ENCODE measurements at regions not wholly inside any gene's neighbourhood (a gene's known extent, or its start where the extent isn't known, plus 50 kb on each side); places are given as distances from the start of the nearest gene placed in this dataset.
"Not testable (repeated sequence)": the region's sequence is repeated elsewhere in the genome, so short reads cannot be mapped to it uniquely, and the experiment has no call there.

GRCh38 chr5:92237896-92238295 is 854.8 kb upstream of the ARRDC3 start:
- no peak for DNase-seq

DNA sequence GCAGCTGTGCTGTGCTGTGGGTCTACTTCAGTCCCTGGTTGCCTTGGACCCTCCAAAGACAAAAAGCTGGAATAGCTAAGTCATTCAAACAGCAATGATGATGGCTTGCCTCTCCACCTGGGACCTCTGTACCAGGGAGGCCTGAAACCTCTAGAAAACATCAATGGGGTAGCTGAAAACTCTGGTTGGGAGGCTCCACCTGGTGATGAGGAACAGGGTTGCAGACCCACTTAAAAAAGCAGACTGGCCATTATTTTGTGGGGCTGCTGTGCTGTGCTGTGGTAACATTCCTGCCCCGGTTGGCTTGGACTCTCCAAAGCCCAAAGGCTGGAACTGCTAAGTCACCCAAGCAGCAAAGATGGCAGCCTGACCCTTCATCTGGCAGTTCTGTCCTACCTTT is 839.3 kb upstream of the ARRDC3 start:
- DNase-seq: no peak

GRCh38 chr5:92216852-92217251 is 833.7 kb upstream of the ARRDC3 start:
- not testable (repeated sequence) for DNase-seq

DNA sequence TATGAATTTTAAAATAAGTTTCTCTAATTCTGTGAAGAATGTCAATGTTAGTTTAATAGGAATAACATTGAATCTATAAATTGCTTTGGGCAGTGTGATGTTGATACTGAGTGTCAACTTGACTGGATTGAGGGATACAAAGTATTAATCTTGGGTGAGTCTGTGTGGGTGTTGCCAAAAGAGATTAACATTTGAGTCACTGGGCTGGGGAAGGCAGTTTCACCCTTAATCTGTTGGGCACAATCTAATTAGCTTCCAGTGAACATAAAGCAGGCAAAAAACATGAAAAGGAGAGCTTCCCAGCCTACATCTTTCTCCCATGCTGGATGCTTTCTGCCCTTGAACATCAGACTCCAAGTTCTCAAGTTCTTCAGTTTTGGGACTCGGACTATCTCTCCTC is 832.0 kb upstream of the ARRDC3 start:
- DNase-seq: no peak

GRCh38 chr5:92208265-92208664 is 825.1 kb upstream of the ARRDC3 start:
- DNase-seq: no peak

DNA sequence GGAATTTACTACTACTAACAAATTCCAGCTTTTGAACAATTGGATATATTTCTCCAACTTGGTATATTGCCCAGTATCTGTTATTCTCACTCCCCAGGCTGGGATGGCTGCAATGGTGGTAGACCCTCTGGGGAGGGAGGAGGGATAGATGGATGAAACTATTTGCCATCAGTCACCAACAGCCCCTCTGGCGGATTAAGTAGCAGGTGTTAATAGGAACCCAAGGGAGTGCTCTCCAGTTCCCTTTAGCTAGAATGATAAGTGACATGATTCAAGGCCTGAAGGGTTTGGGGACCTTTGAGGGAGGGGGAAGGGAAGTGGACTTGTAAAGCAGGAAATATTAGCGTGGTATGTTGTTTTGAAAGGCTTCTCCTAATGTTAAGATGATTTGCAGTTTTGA is 824.0 kb upstream of the ARRDC3 start:
- DNase-seq: no peak

GRCh38 chr5:92206681-92207080 is 823.6 kb upstream of the ARRDC3 start:
- DNase-seq: no peak

GRCh38 chr5:92199035-92199434 is 815.9 kb upstream of the ARRDC3 start:
- DNase-seq: not testable (repeated sequence)

GRCh38 chr5:92181656-92182055 is 798.5 kb upstream of the ARRDC3 start:
- no peak for DNase-seq

DNA sequence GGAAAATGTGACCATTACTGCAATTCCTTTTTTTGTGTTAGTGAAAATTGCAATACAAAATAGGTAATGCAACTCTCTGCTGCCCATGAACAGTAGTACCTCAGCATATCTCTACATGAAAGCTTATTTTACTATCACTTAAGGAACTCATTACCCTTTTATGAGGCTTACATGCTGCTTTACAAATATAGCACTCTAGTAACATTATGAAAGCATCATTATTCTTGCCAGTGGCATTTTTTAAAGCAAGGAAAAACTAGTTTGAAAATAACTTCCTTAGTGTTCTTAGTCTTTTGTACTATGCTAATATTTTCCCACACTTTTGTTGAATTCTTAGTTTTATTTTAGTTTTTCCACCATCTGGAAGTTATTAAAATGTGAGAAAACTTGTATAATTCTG is 797.3 kb upstream of the ARRDC3 start:
- DNase-seq: no peak

DNA sequence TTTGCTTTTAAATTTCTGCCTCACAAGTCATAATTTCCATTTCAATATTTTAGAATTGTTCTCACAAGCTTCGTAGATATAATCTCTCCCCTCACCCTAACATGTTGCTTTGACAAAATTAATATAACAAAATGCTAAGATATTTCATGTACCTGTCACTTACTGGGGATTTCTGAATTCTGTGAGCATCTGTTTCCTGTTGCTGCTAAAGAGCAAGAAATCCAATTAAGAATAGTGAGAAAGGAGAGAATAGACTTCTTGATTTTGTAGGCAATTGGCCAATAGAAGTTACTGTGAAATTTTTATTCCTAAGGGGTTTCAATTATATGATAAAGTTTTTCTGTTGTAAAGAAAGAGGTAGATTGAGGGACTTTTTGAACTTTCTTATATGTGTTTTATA is 796.5 kb upstream of the ARRDC3 start:
- no peak for DNase-seq

DNA sequence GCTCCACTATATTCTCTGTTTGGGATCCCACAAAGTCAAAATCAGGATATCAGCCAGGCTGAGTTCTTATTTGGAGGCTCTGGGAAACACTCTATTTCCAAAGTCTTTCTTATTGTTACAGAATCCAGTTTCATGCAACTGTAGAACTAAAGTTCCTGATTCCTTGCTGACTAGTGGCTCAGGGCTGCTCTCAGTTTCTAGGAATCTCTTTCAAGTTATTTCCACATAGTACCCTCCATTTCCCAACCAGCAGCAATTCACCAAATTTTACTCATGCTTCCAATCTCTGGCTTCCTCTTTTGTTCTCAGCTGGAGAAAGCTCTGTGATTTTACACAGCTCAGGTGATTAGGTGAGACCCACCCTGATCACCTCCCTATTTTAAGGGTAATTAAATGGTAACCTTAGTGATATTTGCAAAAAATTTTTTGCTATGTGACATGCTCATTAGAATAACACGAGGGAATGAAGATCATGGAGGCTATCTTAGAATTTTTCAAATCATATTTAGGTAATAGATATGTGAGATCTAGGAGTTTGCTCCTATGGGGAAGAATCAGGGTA is 794.9 kb upstream of the ARRDC3 start:
- DNase-seq: no peak

DNA sequence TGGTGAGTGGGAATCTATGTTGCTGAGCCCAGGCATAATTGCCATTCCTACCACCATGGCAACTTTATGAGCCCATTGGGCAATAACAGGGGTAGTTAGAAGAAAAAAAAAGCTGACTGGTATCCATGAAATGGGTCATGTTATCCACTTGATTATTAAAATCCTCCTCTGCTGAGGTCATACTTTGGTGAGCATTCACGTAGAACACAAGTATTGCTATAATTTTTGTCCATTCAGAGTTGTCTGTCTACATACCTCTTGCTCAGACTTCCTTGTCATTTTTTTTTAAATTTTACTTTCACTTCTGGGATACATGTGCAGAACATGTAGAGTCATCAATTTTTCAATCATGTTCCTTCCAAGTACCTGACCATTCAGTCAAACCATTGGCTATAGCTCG is 780.8 kb upstream of the ARRDC3 start:
- no peak for DNase-seq

DNA sequence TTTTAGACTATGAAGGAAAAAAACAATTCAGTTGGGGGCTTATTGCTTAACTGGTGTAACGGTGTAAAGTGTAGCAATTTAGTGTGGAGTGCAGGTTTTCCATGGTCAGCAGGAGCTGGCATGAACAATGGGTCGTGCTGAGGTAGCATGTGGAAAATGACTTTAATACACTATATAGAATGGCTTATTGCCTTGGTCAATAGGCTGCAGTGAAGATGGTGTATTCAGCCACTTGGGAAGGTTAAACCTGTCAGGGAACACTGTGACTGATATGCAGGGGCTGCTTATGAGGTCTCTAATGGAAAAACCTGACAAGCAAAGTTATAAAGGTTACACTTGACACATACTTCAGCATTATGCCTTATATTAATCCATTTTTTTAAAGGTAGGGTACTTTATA is 764.7 kb upstream of the ARRDC3 start:
- no peak for DNase-seq

- DNase-seq: no peak
Observed at GRCh38 chr5:92147266-92147665, 764.1 kb upstream of the ARRDC3 start.

DNA sequence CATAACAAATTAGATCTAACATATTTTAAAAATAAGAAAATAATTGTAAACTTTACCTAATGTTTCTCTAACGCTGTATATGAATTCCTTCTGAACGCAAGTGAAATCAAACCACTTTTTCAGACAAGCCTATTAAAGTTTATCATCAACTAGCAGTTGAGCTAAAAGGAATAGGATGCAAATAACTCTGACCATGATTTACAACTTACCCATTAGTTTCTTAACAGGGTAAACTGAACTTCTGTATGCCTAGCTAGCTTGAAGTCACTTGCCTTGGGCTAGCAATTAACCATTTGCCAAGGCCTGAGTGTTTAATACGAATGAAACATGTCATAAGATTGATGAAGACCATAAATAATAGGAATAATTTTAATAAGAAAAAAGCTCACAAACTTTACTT is 762.7 kb upstream of the ARRDC3 start:
- DNase-seq: no peak

DNA sequence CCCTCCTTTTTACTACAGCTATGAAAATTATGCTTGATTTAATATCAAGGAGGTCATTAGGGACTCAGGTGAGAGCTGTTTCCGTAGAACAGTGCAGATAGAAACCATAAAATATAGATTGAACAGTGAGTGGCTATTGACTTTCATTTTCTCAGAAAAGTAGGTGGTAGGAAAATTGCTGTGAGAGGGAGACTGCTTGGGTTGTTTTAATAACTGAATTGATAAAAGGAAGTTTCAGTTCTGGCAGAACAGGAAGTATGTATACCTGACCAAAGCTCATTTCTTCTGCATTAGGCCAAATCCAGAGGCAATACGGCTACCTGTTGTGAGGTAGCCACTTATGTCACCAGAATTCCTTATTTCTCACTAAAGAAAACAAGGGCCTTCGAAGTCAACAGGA is 761.7 kb upstream of the ARRDC3 start:
- DNase-seq: no peak

GRCh38 chr5:92132294-92132908 is 749.3 kb upstream of the ARRDC3 start:
- not testable (repeated sequence) for DNase-seq

DNA sequence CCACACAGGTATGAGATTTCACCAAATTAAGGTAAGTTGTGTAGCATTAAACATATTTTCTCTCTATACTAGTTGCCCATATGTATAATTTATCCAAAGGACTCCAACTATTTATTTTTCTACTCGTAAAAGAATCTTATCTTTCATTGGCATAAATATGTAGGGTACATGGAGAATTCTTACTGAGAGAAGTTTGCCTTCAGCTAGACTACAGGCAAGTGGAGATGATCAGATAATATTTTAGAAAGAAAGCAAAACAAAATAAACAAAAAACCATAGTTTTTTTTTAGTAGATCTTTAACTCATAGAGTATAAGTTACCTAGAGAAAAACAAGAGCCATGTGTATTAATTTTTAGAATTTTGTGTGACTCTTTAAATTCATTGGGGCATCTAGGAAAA is 743.1 kb upstream of the ARRDC3 start:
- no peak for DNase-seq

DNA sequence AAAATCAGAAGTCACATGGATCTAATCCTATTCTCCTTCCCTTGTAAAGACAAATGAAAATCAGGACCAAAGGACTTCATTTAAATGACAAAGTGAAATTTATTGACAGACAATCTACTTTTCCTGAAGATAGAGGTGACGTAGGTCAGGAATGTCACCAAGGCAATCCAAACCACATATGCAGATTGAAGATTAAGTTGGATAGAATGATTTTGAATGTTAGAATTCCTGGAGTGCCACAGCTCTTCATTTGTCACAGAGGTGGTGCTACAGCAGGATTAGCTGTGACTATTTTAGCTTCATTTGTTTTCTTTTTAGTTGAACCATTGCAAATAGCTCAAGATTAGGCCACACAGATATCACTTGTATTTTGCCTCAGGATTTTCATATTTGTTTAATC is 736.0 kb upstream of the ARRDC3 start:
- DNase-seq: no peak

- no peak for DNase-seq
Observed at GRCh38 chr5:92106808-92107207, 723.7 kb upstream of the ARRDC3 start.

- DNase-seq: no peak
Observed at GRCh38 chr5:92104126-92104525, 721.0 kb upstream of the ARRDC3 start.

- DNase-seq: no peak
Observed at GRCh38 chr5:92102313-92102712, 719.2 kb upstream of the ARRDC3 start.

DNA sequence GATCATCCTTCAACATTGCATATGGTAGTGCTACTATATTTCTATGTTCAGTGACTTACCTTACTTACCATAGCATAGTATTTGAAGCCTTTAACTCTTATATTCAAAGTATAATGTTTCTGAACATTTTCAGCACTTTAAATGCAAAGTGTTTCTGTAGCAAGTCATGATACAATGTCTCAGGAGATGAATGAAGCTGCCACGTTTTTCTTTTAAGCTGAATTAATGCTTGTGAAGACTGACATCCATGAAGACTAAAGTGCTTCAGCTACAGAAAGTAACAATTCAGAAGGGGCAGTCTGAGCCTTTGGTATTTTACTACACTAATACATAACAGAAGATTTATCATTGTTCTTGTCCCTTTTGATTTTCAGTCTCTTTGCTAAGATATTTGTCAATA is 709.1 kb upstream of the ARRDC3 start:
- DNase-seq: no peak

- DNase-seq: no peak
Observed at GRCh38 chr5:92086059-92086811, 703.1 kb upstream of the ARRDC3 start.
